Smooth muscle cell (in vitro differentiated cells): ENCODE measurements at regions not wholly inside any gene's neighbourhood (a gene's known extent, or its start where the extent isn't known, plus 50 kb on each side); places are given as distances from the start of the nearest gene placed in this dataset.

Experiments used
- DNase-seq: peaks from one replicate; lab custom pipeline; 2025; ENCODE audit not compliant: unreplicated experiment; lab: John Stamatoyannopoulos, UW
- H2AFZ ChIP-seq: fragments of 200-600 bp; sonication (generic); 2 replicates; pipeline ENCODE4 v1.6.0; 2016; ENCODE audit warnings: antibody characterized with exemption, low read depth, mild to moderate bottlenecking
- H3F3A ChIP-seq: fragments of 200-600 bp; sonication (generic); 2 replicates; pipeline ENCODE4 v1.6.0; 2017; ENCODE audit warnings: antibody characterized with exemption, low read depth
- H3K27ac ChIP-seq: fragments of 200-600 bp; sonication (generic); 2 replicates; pipeline ENCODE4 v1.5.1; 2016; ENCODE audit warnings: low read depth, mild to moderate bottlenecking
- H3K27me3 ChIP-seq: fragments of 200-600 bp; sonication (generic); 2 replicates; pipeline ENCODE4 v1.6.1; 2016; ENCODE audit warnings: low read depth, mild to moderate bottlenecking
- H3K36me3 ChIP-seq: fragments of 200-600 bp; sonication (generic); 2 replicates; pipeline ENCODE4 v1.5.1; 2016; ENCODE audit warnings: low read depth
- H3K4me1 ChIP-seq: fragments of 200-600 bp; sonication (generic); 2 replicates; pipeline ENCODE4 v1.5.1; 2016; ENCODE audit warnings: low read depth
- H3K4me2 ChIP-seq: fragments of 200-600 bp; sonication (generic); 2 replicates; pipeline ENCODE4 v1.6.0; 2016; ENCODE audit warnings: mild to moderate bottlenecking
- H3K4me3 ChIP-seq: fragments of 200-600 bp; sonication (generic); 2 replicates; pipeline ENCODE4 v1.5.1; 2016; ENCODE audit warnings: mild to moderate bottlenecking
- H3K79me2 ChIP-seq: fragments of 200-600 bp; sonication (generic); 2 replicates; pipeline ENCODE4 v1.6.0; 2016; ENCODE audit warnings: low read depth, mild to moderate bottlenecking
- H3K9ac ChIP-seq: fragments of 200-600 bp; sonication (generic); 2 replicates; pipeline ENCODE4 v1.6.0; 2016; ENCODE audit warnings: low read depth
- H3K9me3 ChIP-seq: fragments of 200-600 bp; sonication (generic); replicated peaks from 2 replicates; pipeline ENCODE4 v1.5.1; 2016; ENCODE audit warnings: low read depth
- H4K20me1 ChIP-seq: fragments of 200-600 bp; sonication (generic); 2 replicates; pipeline ENCODE4 v1.6.0; 2016; ENCODE audit warnings: low read depth
- CTCF ChIP-seq: fragments of 200-600 bp; sonication (generic); IDR thresholded peaks from 2 replicates; pipeline ENCODE4 v1.5.1; 2017; ENCODE audit warnings: borderline replicate concordance, mild to moderate bottlenecking, antibody characterized with exemption; ENCODE audit not compliant: insufficient read depth, poor library complexity, severe bottlenecking
- WGBS: methylation state at CpG from one replicate; pipeline ENCODE4 v1.1.7; 2016; ENCODE audit warnings: low lambda C conversion rate; 5-methylcytosine and 5-hydroxymethylcytosine counted together

- Histone ChIP-seq H3K9me3 (no peaks in the 10 kb centered on the region), H3F3A (no peaks in the 10 kb centered on the region), H3K79me2 (no peaks in the 10 kb centered on the region), H3K4me2 (no peak overlapping the region), H3K4me1 (no peaks in the 10 kb centered on the region), H3K4me3 (no peak overlapping the region), H3K9ac (no peak overlapping the region), H3K27me3 (no peaks in the 10 kb centered on the region), H4K20me1 (no peaks in the 10 kb centered on the region), H3K27ac (no peak overlapping the region), H3K36me3 (no peaks in the 10 kb centered on the region), H2AFZ (peak overlapping the region; percentile 60)
- DNase-seq: no peak
- 59% methylated on average over 3 of the region's 3 CpGs for WGBS
- TF ChIP-seq CTCF: no peak
These were observed 923.0 kb upstream of the SEMA6A start for GRCh38 chr5:117497601-117498000.

GRCh38 chr5:117496801-117497200 lies 922.2 kb upstream of the SEMA6A start:
- Histone ChIP-seq H2AFZ (no peak overlapping the region), H3K4me3 (no peak overlapping the region), H3K27ac (no peak overlapping the region), H3K36me3 (no peaks in the 10 kb centered on the region), H3K9ac (no peak overlapping the region), H3F3A (no peaks in the 10 kb centered on the region), H3K79me2 (no peaks in the 10 kb centered on the region), H3K9me3 (no peaks in the 10 kb centered on the region), H3K27me3 (no peaks in the 10 kb centered on the region), H3K4me2 (no peak overlapping the region), H3K4me1 (no peaks in the 10 kb centered on the region), H4K20me1 (no peaks in the 10 kb centered on the region)
- no peak for TF ChIP-seq CTCF
- WGBS: 78% methylated on average over 1 of the region's 1 CpG
- no peak for DNase-seq

GRCh38 chr5:117494188-117494587 lies 919.6 kb upstream of the SEMA6A start:
- Histone ChIP-seq H3K9me3 (no peaks in the 10 kb centered on the region), H3K4me3 (no peak overlapping the region), H3F3A (no peaks in the 10 kb centered on the region), H3K27ac (no peak overlapping the region), H3K4me1 (no peaks in the 10 kb centered on the region), H3K36me3 (no peaks in the 10 kb centered on the region), H3K4me2 (no peak overlapping the region), H3K27me3 (no peaks in the 10 kb centered on the region), H2AFZ (no peak overlapping the region), H4K20me1 (no peaks in the 10 kb centered on the region), H3K9ac (no peak overlapping the region), H3K79me2 (no peaks in the 10 kb centered on the region)
- DNase-seq: no peak
- TF ChIP-seq CTCF: no peak
- WGBS: 94% methylated on average over 2 of the region's 2 CpGs

GRCh38 chr5:117488976-117489500 lies 914.4 kb upstream of the SEMA6A start:
- H2AFZ ChIP-seq: no peak overlapping the region
- no peaks in the 10 kb centered on the region for H3K79me2 ChIP-seq
- no peaks in the 10 kb centered on the region for H4K20me1 ChIP-seq
- DNase-seq: no peak
- no peaks in the 10 kb centered on the region for H3F3A ChIP-seq
- no peaks in the 10 kb centered on the region for H3K4me1 ChIP-seq
- no peak overlapping the region for H3K27ac ChIP-seq
- TF ChIP-seq CTCF: no peak
- H3K9me3 ChIP-seq: no peaks in the 10 kb centered on the region
- no peak overlapping the region for H3K4me3 ChIP-seq
- no peaks in the 10 kb centered on the region for H3K36me3 ChIP-seq
- no peak overlapping the region for H3K4me2 ChIP-seq
- WGBS: 79% methylated on average over 2 of the region's 2 CpGs
- H3K9ac ChIP-seq: no peak overlapping the region
- no peaks in the 10 kb centered on the region for H3K27me3 ChIP-seq
